ENCODE measurements at regions not wholly inside any gene's neighbourhood (a gene's known extent, or its start where the extent isn't known, plus 50 kb on each side); places are given as distances from the start of the nearest gene placed in this dataset.

- no peaks in the 10 kb centered on the region for H3K9me3 Mint-ChIP-seq (ENCODE audit: unreplicated experiment)
- intact Hi-C loops (cut with micrococcal nuclease), result no loop called here
- no peaks in the 10 kb centered on the region for H3K4me1 Mint-ChIP-seq (ENCODE audit: insufficient read depth, unreplicated experiment)
- no peak overlapping the region for H3K4me3 Mint-ChIP-seq (ENCODE audit: unreplicated experiment)
- POLR2A ChIA-PET, result no interaction called here
- CTCF ChIA-PET, result interaction anchor here (1.0 kb wide), 1 partner anchor 28 kb away, joined by 4 read pairs; no protein-coding TSS in a partner anchor
- BruUV-seq (replicated peaks), result no TSS peak
- no peak for TF ChIP-seq CTCF (IDR thresholded peaks at IDR 0.05; ENCODE audit: unreplicated experiment)
- H3K27ac Mint-ChIP-seq (ENCODE audit: low read depth, unreplicated experiment), result no peak overlapping the region
- peaks cover 47% of the 10 kb centered on the region for H3K27me3 Mint-ChIP-seq (ENCODE audit: insufficient read depth, unreplicated experiment)
- no peak for DNase-seq (ENCODE audit: unreplicated experiment)
- no peaks in the 10 kb centered on the region for H3K36me3 Mint-ChIP-seq (ENCODE audit: insufficient read depth, unreplicated experiment)
Observed at GRCh38 chr1:219784660-219785381, 143.5 kb downstream of the SLC30A10 start.

DNA sequence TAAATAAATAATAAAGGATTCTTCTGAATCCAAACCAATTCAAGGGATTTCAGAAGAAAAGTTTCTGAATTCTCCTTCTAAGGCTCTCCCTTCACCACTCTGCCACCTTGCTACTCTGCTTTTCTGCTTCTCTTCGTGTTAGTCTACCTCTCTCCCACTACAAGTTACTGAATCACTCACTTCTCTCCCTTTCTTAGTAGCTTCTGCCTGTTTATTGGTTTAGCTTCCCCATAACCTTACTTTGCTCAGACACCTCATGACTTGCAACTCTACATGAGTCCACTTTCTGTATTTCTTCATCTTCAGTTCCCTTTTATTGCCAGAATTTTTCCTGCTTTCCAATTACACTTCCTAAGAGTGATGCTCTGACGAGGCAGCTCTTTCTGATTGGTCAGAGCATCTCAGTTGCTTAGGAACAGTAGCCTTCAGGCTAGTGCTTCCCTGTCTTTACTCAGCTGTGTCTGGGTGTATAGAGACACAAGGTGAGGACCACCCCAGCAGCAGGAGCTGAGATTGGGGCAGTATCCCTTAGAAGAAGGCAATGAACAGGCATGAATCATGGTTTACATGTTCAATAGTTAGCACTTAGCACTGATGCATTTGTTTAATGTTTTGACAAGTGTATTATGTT, 144.6 kb downstream of the SLC30A10 start:
- intact Hi-C loops (cut with micrococcal nuclease), result no loop called here
- no peaks in the 10 kb centered on the region for H3K9me3 Mint-ChIP-seq (ENCODE audit: unreplicated experiment)
- no peaks in the 10 kb centered on the region for H3K36me3 Mint-ChIP-seq (ENCODE audit: insufficient read depth, unreplicated experiment)
- TF ChIP-seq CTCF (IDR thresholded peaks at IDR 0.05; ENCODE audit: unreplicated experiment), result no peak
- H3K4me1 Mint-ChIP-seq (ENCODE audit: insufficient read depth, unreplicated experiment), result no peaks in the 10 kb centered on the region
- H3K27ac Mint-ChIP-seq (ENCODE audit: low read depth, unreplicated experiment), result no peak overlapping the region
- POLR2A ChIA-PET, result no interaction called here
- BruUV-seq (replicated peaks), result no TSS peak
- DNase-seq (ENCODE audit: unreplicated experiment), result no peak
- H3K27me3 Mint-ChIP-seq (ENCODE audit: insufficient read depth, unreplicated experiment), result peaks cover 46% of the 10 kb centered on the region
- CTCF ChIA-PET, result interaction anchor here (1.0 to 2.4 kb wide), 3 partner anchors 11 to 229 kb away, joined by 3 to 7 read pairs (median 4); no protein-coding TSS in a partner anchor
- no peak overlapping the region for H3K4me3 Mint-ChIP-seq (ENCODE audit: unreplicated experiment)

GRCh38 chr1:219782929-219783328, 145.4 kb downstream of the SLC30A10 start:
- H3K36me3 Mint-ChIP-seq (ENCODE audit: insufficient read depth, unreplicated experiment), result no peaks in the 10 kb centered on the region
- H3K4me1 Mint-ChIP-seq (ENCODE audit: insufficient read depth, unreplicated experiment), result no peaks in the 10 kb centered on the region

More at GRCh38 chr1:219782929-219783328, 145.4 kb downstream of the SLC30A10 start:
- no TSS peak for BruUV-seq (replicated peaks)
- no peak for TF ChIP-seq CTCF (IDR thresholded peaks at IDR 0.05; ENCODE audit: unreplicated experiment)
- intact Hi-C loops (cut with micrococcal nuclease), result no loop called here
- CTCF ChIA-PET, result interaction anchor here (0.9 to 3.3 kb wide), 5 partner anchors 10 to 228 kb away, joined by 3 to 10 read pairs (median 4); no protein-coding TSS in a partner anchor
- POLR2A ChIA-PET, result no interaction called here
- no peak for DNase-seq (ENCODE audit: unreplicated experiment)
- Mint-ChIP-seq H3K27ac (ENCODE audit: low read depth, unreplicated experiment) (no peak overlapping the region), H3K27me3 (ENCODE audit: insufficient read depth, unreplicated experiment) (peaks cover 45% of the 10 kb centered on the region), H3K4me3 (ENCODE audit: unreplicated experiment) (no peak overlapping the region), H3K9me3 (ENCODE audit: unreplicated experiment) (no peaks in the 10 kb centered on the region)

Measured in MCF 10A (cell line).